ENCODE measurements at regions not wholly inside any gene's neighbourhood (a gene's known extent, or its start where the extent isn't known, plus 50 kb on each side); places are given as distances from the start of the nearest gene placed in this dataset.

GRCh38 chr2:64204703-64205102 lies 60.5 kb upstream of the PELI1 start:
- no peak overlapping the region for H3K4me3 ChIP-seq
- DNase-seq (ENCODE audit: low read depth in 1 of 2, low spot score in 1 of 2) = no peak
- TF ChIP-seq, protein P1, sequence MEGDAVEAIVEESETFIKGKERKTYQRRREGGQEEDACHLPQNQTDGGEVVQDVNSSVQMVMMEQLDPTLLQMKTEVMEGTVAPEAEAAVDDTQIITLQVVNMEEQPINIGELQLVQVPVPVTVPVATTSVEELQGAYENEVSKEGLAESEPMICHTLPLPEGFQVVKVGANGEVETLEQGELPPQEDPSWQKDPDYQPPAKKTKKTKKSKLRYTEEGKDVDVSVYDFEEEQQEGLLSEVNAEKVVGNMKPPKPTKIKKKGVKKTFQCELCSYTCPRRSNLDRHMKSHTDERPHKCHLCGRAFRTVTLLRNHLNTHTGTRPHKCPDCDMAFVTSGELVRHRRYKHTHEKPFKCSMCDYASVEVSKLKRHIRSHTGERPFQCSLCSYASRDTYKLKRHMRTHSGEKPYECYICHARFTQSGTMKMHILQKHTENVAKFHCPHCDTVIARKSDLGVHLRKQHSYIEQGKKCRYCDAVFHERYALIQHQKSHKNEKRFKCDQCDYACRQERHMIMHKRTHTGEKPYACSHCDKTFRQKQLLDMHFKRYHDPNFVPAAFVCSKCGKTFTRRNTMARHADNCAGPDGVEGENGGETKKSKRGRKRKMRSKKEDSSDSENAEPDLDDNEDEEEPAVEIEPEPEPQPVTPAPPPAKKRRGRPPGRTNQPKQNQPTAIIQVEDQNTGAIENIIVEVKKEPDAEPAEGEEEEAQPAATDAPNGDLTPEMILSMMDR (IDR thresholded peaks at IDR 0.05; ENCODE audit: low read depth, low read length) = no peak
- no peaks in the 10 kb centered on the region for H3K9me3 ChIP-seq (ENCODE audit: low read depth)
- H3K27ac ChIP-seq = no peak overlapping the region
- H3K27me3 ChIP-seq = no peaks in the 10 kb centered on the region
- peaks cover 4% of the 10 kb centered on the region for H3K4me1 ChIP-seq (ENCODE audit: low read depth)
- H3K36me3 ChIP-seq = no peaks in the 10 kb centered on the region

DNA sequence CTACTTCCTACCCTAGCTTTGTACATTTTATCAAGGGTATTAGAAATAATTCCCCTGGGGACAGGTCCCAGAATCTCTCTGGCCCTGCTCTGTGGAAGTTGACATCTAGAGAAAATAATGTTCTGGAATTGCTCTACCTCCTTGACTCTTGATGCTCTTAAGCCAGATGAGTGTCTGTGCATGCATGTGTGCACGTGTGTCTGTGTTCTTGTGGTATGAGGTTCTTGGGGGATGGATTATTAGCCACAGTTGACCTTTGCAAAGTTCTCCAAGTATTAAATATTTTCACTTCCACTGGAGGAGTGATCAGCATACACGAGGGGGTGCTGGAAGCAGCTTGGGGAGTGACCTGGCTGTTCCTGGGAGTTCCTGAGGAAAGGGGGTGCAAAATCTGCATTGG lies 61.2 kb upstream of the PELI1 start:
- H3K27me3 ChIP-seq = no peaks in the 10 kb centered on the region
- no peak overlapping the region for H3K27ac ChIP-seq
- TF ChIP-seq, protein P1 (IDR thresholded peaks at IDR 0.05; ENCODE audit: low read depth, low read length) = no peak
- H3K9me3 ChIP-seq (ENCODE audit: low read depth) = no peaks in the 10 kb centered on the region
- no peaks in the 10 kb centered on the region for H3K36me3 ChIP-seq
- no peak for DNase-seq (ENCODE audit: low read depth in 1 of 2, low spot score in 1 of 2)
- no peak overlapping the region for H3K4me3 ChIP-seq
- peaks cover 4% of the 10 kb centered on the region for H3K4me1 ChIP-seq (ENCODE audit: low read depth)

- Histone ChIP-seq H3K36me3 (no peaks in the 10 kb centered on the region), H3K4me1 (ENCODE audit: low read depth) (no peaks in the 10 kb centered on the region), H3K4me3 (no peak overlapping the region), H3K9me3 (ENCODE audit: low read depth) (no peaks in the 10 kb centered on the region), H3K27me3 (no peaks in the 10 kb centered on the region), H3K27ac (no peak overlapping the region)
- TF ChIP-seq, protein P1 (IDR thresholded peaks at IDR 0.05; ENCODE audit: low read depth, low read length) = no peak
- DNase-seq (ENCODE audit: low read depth in 1 of 2, low spot score in 1 of 2) = no peak
Observed at GRCh38 chr2:64207573-64207972, 63.4 kb upstream of the PELI1 start.

DNA sequence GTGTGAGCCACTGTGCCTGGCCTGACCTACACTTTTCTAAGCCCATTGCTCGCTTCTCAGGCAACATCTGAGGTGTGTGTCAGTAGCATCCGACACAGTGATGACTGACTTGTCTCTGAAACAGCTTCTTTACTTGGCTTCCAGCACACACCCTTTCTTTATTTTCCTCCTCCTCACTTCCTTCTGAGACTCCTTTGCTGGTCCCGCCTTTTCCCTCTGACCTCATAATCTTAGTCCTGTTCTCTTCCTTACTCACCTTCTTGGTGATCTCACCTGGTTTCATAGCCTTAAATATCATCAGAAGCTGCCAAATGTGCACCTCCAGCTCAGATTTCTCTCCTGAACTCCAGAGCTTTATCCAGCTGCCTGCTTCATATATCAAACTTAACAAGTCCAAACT lies 66.6 kb upstream of the PELI1 start:
- TF ChIP-seq, protein P1 (IDR thresholded peaks at IDR 0.05; ENCODE audit: low read depth, low read length) = no peak
- Histone ChIP-seq H3K36me3 (no peaks in the 10 kb centered on the region), H3K9me3 (ENCODE audit: low read depth) (no peaks in the 10 kb centered on the region), H3K27ac (no peak overlapping the region), H3K4me3 (no peak overlapping the region), H3K4me1 (ENCODE audit: low read depth) (no peaks in the 10 kb centered on the region), H3K27me3 (no peaks in the 10 kb centered on the region)
- DNase-seq (ENCODE audit: low read depth in 1 of 2, low spot score in 1 of 2) = no peak

- TF ChIP-seq, protein P1 (IDR thresholded peaks at IDR 0.05; ENCODE audit: low read depth, low read length) = no peak
- H3K4me1 ChIP-seq (ENCODE audit: low read depth) = no peaks in the 10 kb centered on the region
- H3K27ac ChIP-seq = no peak overlapping the region
- no peaks in the 10 kb centered on the region for H3K36me3 ChIP-seq
- no peak for DNase-seq (ENCODE audit: low read depth in 1 of 2, low spot score in 1 of 2)
- no peaks in the 10 kb centered on the region for H3K9me3 ChIP-seq (ENCODE audit: low read depth)
- H3K4me3 ChIP-seq = no peak overlapping the region
- no peaks in the 10 kb centered on the region for H3K27me3 ChIP-seq
Observed at GRCh38 chr2:64211276-64211921, 67.2 kb upstream of the PELI1 start.
